ENCODE measurements at regions not wholly inside any gene's neighbourhood (a gene's known extent, or its start where the extent isn't known, plus 50 kb on each side); places are given as distances from the start of the nearest gene placed in this dataset.

DNA sequence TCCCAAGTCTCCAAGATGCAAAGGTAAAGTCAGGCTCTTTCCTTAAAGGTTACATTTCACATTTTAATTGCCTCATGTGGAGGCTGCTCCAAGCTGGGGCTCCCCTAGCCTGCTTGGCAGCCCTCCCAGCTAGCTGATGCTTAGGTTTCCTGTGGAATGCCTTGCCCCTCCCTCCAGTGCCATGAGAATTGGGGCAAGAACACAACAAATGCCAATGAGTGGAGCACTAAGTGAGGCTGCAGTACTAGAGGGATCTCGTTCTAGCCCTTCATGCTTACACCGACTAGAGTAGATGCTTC is 597.7 kb downstream of the MID1IP1 start:
- TF ChIP-seq POLR2A (IDR thresholded peaks at IDR 0.05) (no peak), CTCF (IDR thresholded peaks at IDR 0.05) (no peak)

All from uterus (tissue), 2 donors.